ENCODE measurements at regions not wholly inside any gene's neighbourhood (a gene's known extent, or its start where the extent isn't known, plus 50 kb on each side); places are given as distances from the start of the nearest gene placed in this dataset.

DNA sequence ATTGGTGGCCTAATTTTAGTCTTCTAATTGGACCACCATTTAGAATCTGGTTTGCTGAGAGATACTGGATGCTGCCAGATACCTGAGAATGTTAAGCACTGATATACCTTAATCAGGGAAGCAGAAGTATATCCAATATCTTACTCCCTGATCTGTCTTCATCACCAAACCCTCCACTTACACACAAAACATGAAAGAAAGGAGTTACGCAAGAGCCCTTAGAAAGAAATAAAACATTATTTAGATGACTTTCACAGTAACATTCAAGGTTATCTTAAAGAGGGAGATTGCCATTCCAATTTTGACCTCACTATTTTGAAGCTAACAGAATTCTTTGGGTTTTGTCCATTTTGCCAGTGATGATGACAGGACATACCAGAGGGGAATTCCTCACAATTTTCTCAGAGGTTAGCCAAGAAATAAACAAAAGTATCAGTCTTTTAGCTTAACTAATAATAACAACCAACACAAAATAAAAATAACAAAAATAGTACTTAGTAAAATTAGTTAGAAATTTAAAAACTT, 496.1 kb downstream of the NFIB start:
- H3K36me3 ChIP-seq = no peaks in the 10 kb centered on the region
- TF ChIP-seq POLR2A (IDR thresholded peaks at IDR 0.05) = no peak
- TF ChIP-seq, protein P1, sequence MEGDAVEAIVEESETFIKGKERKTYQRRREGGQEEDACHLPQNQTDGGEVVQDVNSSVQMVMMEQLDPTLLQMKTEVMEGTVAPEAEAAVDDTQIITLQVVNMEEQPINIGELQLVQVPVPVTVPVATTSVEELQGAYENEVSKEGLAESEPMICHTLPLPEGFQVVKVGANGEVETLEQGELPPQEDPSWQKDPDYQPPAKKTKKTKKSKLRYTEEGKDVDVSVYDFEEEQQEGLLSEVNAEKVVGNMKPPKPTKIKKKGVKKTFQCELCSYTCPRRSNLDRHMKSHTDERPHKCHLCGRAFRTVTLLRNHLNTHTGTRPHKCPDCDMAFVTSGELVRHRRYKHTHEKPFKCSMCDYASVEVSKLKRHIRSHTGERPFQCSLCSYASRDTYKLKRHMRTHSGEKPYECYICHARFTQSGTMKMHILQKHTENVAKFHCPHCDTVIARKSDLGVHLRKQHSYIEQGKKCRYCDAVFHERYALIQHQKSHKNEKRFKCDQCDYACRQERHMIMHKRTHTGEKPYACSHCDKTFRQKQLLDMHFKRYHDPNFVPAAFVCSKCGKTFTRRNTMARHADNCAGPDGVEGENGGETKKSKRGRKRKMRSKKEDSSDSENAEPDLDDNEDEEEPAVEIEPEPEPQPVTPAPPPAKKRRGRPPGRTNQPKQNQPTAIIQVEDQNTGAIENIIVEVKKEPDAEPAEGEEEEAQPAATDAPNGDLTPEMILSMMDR (IDR thresholded peaks at IDR 0.05) = no peak
- H3K27me3 ChIP-seq = no peaks in the 10 kb centered on the region
- no peak for DNase-seq
- no peaks in the 10 kb centered on the region for H3K4me1 ChIP-seq
- H3K9me3 ChIP-seq = no peaks in the 10 kb centered on the region
- no peak overlapping the region for H3K27ac ChIP-seq
- no peak overlapping the region for H3K4me3 ChIP-seq

GRCh38 chr9:13816837-13817236, 497.1 kb downstream of the NFIB start:
- DNase-seq = no peak
- TF ChIP-seq POLR2A (IDR thresholded peaks at IDR 0.05) = no peak
- TF ChIP-seq, protein P1 (IDR thresholded peaks at IDR 0.05) = no peak
- no peak overlapping the region for H3K27ac ChIP-seq
- H3K4me1 ChIP-seq = no peaks in the 10 kb centered on the region
- H3K27me3 ChIP-seq = no peaks in the 10 kb centered on the region
- H3K9me3 ChIP-seq = no peaks in the 10 kb centered on the region
- no peak overlapping the region for H3K4me3 ChIP-seq
- no peaks in the 10 kb centered on the region for H3K36me3 ChIP-seq

GRCh38 chr9:13814647-13815400, 499.1 kb downstream of the NFIB start:
- Histone ChIP-seq H3K4me1 (no peaks in the 10 kb centered on the region), H3K27me3 (no peaks in the 10 kb centered on the region), H3K36me3 (no peaks in the 10 kb centered on the region), H3K27ac (no peak overlapping the region), H3K4me3 (no peak overlapping the region), H3K9me3 (no peaks in the 10 kb centered on the region)
- no peak for DNase-seq
- TF ChIP-seq, protein P1 (IDR thresholded peaks at IDR 0.05) = no peak
- no peak for TF ChIP-seq POLR2A (IDR thresholded peaks at IDR 0.05)

- no peaks in the 10 kb centered on the region for H3K4me1 ChIP-seq
- no peak for TF ChIP-seq POLR2A (IDR thresholded peaks at IDR 0.05)
- TF ChIP-seq, protein P1 (IDR thresholded peaks at IDR 0.05) = no peak
- H3K4me3 ChIP-seq = no peak overlapping the region
Observed at GRCh38 chr9:13811876-13812275, 502.1 kb downstream of the NFIB start.

DNA sequence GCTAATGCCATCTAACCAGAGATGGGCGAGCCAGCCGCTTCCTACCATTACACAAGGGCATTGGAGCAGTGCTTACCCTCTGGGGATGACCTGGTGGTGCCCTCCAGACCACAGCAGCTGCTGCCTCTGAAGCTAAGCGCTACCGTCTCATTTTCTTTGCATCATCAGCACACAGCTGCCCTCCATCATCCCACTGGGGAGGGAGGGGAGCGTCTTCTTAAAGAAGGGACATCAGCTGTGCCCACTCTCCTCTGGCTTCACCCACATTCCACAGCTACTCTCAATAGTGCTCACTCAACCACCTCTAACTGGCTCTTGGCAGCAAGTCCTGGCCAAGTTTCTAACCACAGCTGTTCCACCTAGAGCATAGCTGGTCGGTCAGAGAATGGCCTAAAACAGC, 503.4 kb downstream of the NFIB start:
- no peaks in the 10 kb centered on the region for H3K27me3 ChIP-seq
- no peak overlapping the region for H3K4me3 ChIP-seq
- no peak for TF ChIP-seq POLR2A (IDR thresholded peaks at IDR 0.05)
- TF ChIP-seq, protein P1 (IDR thresholded peaks at IDR 0.05) = no peak
- H3K36me3 ChIP-seq = no peaks in the 10 kb centered on the region
- no peaks in the 10 kb centered on the region for H3K9me3 ChIP-seq
- DNase-seq = no peak
- no peaks in the 10 kb centered on the region for H3K4me1 ChIP-seq
- H3K27ac ChIP-seq = no peak overlapping the region

More at GRCh38 chr9:13811876-13812275, 502.1 kb downstream of the NFIB start:
- DNase-seq = no peak
- H3K27ac ChIP-seq = no peak overlapping the region
- H3K9me3 ChIP-seq = no peaks in the 10 kb centered on the region
- H3K27me3 ChIP-seq = no peaks in the 10 kb centered on the region
- no peaks in the 10 kb centered on the region for H3K36me3 ChIP-seq

Data from Peyer's patch (tissue), 4 donors.